GM21529 (cell line): ENCODE measurements at regions not wholly inside any gene's neighbourhood (a gene's known extent, or its start where the extent isn't known, plus 50 kb on each side); places are given as distances from the start of the nearest gene placed in this dataset.
"Not testable (repeated sequence)": the region's sequence is repeated elsewhere in the genome, so short reads cannot be mapped to it uniquely, and the experiment has no call there.

Experiments used
- ATAC-seq: cut with Tn5 transposase; IDR thresholded peaks from one replicate; pipeline ENCODE4 v1.9.1; 2021; ENCODE audit not compliant: unreplicated experiment

DNA sequence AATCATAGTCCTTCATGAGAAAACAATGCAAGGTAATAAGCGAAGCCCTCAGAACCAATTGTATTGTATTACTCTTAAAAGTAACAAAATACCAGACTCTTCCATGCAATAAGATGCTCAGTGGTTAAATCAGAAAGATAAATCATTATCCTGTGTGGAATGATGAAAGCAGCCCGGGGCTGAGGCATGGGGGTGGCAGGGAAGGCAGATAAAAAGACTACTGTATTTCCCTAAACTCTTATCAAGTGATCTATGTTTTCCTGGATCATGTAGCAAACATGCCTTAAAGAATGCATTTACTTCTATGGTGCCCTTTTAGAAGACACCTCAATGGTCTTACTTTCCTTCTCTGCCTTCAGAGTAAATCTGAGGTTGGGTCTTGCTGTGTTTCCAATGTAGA lies 105.6 kb upstream of the DAPK1 start:
- no peak for ATAC-seq

DNA sequence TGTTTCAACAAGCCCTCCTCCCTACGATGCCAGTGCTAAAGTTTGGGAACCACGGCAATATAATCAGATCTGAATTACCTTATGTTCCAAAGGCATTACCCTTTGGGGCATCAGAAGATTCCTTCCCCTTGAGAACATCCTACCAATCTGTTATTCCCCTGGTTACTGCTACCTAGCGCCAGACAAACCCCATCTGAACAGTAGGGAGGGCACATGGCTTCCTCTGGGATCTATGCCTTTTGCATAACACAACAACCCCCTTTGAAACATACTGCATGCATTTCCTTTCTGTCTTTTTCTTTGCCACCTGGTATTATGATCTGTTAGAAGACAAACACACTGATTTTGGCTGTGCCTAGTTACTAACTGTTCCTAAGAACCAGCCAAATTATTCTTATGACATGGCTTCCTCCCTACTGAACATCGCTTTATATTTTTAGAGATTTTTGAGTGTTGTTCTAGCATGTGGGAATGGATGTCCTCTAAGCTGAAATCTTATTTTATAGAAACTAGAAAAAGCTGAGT lies 103.9 kb upstream of the DAPK1 start:
- ATAC-seq, result no peak

DNA sequence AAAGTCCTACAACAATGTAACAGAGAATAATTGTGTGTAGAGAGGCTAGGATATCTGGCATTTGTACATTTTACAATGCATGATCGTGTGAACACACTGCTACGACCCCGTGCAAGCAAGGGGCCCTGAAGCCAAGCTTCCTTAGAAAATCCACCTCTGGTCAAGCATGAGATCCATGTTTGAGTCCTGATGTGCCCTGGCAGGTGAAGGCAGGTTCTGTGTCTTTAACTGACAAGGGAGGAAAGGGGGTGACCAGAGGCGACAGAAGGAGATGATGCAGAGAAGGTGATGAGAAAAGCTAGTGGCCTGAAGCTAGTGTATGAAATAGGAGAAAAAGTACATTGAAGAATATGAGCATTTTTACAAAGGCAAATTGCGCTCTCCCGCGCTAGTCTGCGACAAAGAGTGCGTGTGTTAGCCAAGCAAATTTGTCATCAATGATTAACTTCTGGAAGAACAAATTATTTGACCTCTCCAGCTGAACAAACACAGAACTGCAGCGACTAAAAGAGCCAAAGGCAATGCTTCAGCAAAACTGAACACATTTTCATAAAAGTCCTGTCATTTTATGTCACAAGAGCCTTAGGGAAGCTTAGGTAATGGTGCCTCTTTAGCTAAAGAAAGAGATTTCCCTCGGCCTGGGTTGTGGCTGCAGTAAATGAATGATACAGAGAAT lies 101.7 kb upstream of the DAPK1 start:
- ATAC-seq, result no peak

DNA sequence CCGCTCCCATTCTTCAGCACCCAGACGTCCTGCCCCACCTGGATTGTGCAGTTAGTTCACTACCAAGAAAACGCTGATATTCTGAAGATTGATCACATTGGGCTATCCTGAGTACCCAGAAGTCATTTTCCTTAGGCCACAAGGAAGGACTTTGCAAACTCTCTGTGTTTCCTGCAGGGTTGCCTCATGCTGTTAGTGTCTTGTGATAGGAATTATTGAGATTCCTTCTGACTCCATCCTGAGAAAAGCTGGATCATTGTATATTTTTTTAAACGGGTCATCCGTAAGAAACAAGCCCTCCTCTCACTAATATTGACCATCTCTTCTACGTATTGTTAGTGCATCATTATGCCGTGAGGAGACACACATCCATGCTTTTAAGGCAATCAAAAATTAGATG lies 96.0 kb upstream of the DAPK1 start:
- no peak for ATAC-seq

DNA sequence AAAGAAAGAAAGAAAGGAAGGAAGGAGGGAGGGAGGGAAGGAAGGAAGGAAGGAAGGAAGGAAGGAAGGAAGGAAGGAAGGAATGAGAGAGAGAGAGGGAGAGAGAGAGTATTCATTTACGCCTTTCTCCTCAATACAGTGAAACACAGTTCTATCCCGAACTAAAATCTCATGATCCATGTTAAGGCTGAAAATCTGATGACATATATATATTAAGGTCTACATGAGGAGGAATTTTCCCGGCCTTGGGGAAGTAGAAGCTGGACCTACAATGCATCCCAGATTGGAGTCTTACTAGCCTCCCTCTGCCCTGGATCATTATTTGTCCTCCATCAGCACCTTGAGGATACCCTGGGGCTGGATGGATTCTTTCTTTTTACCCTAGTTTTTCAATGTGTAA lies 95.1 kb upstream of the DAPK1 start:
- no peak for ATAC-seq

DNA sequence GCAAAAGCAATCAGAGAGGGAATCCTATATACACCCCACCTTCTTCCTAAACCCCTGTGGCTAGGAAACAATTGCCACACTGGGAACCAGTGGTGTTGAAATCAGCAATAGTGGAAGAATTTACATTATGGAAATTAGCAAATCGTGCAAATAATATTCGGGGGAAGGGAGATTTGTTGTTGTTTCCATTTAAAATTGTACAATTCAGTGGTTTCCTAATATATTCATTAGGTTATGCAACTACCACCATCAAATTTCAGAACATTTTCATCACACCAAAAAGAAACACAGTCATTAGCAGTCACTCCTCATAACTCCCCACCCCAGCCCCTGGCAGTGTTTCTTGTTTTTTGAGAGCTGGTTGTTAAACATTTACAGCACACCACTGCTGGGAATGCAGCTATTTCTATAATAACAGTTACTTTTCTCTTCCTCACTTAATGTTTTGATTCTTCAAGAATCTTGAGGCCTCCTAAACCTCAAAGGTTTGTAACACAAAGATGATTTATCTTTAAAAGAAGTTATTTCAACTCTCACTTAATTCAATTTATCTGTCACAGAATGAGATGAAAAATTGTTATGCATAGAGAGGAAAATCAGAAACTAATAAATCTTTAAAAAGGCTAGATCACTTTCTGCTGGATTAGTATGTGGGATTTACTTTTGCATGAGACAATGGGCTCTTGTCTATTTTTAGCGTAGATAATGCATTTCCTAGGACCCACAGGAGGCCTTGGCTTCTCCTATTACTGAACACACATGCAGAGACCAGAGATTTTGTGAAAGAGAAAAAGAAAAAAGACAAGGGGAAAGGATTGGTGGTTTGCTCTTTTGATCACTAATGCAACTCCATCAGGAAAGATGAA lies 91.8 kb upstream of the DAPK1 start:
- ATAC-seq, result no peak

DNA sequence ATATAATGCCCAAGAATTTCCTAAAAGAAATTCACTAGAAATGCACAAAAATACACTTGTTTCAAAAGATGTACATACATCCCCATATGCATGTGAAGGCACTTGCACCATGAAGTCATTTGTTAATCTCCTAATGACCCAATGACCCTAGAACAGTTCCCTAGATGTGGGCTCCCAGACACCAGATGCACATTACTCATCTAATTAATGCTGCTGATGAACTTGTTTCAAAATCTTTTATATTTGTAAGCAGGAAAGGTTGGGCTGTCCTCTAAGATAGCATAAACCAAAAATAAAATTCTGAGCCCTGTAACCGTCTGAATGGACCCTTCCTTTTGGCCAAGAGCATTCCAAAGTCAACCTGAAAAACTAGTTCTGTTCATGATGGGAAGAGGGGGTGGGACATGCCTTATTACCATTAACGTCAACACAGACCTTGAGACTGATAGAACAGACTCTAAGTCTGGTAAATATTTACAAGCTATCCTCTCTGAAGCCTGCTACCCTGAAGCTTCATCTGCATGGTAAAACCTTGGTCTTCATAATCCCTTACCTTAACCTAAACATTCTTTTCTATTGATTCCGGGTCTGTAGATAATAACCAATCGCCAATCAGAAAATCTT lies 91.0 kb upstream of the DAPK1 start:
- ATAC-seq, result no peak

DNA sequence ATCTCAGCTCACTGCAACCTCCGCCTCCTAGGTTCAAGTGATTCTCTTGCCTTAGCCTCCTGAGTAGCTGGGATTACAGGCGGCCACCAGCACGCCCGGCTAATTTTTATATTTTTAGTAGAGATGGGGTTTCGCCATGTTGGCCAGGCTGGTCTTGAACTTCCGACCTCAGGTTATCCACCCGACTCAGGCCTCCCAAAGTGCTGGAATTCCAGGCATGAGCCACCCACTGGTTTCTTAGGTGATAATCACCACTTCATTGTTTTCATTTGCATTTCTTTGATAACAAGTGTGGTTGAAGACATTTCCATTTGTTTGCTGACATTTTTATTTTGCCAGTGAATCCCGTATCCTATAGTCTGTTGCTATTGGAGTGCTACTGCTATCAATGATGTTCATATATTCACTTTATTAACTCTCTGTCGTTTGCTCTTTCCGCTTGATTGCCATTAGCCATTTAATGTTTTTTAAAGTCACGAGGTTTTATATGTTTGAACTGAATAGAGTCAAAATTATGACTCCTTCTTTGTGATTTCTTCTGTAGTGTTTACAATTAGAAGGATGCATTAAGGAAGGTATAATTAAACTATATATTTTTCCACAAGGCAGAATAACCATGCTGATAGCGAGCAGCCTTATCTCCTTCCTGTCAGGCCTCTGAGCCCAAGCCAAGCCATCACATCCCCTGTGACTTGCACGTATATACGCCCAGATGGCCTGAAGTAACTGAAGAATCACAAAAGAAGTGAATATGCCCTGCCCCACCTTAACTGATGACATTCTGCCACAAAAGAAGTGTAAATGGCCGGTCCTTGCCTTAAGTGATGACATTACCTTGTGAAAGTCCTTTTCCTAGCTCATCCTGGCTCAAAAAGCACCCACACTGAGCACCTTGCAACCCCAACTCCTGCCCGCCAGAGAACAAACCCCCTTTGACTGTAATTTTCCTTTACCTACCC lies 87.3 kb upstream of the DAPK1 start:
- ATAC-seq, result not testable (repeated sequence)

DNA sequence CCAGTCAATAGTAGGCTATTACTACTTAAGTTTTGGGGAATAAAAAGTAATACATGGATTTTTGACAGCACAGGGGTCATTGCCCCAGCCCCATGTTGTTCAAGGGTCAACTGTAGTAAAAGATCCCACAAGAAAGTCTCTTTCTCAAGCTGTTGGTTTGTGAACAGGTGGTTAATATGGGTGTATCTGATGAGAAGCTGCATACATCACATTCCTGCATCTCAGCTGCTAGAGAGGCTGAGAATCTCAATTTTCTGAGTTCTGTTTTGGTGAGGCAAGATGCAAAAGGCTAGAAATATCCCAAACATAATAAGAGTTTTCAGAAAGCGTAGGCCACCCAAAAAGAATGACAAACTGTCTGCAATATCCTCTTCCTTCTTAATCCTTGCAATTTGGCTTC lies 76.8 kb upstream of the DAPK1 start:
- no peak for ATAC-seq

DNA sequence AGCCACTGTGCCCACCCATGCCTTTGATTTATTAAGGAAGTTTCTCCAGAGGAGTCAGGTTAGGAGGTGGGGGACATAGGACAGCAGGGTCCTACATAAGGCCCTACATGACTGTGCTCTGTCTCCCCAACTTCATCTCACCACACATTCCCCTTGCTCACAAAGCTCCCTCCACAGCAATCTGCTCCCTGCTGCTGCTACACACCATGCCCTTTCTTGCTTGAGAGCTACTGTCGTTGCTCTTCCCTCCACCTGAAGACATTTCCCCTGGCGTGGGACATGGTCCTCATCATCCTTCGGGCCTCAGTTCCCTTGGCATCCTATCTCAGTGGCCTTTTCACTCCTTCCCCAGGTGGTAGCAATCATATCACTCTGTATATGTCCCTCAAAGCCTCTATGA lies 75.9 kb upstream of the DAPK1 start:
- no peak for ATAC-seq

DNA sequence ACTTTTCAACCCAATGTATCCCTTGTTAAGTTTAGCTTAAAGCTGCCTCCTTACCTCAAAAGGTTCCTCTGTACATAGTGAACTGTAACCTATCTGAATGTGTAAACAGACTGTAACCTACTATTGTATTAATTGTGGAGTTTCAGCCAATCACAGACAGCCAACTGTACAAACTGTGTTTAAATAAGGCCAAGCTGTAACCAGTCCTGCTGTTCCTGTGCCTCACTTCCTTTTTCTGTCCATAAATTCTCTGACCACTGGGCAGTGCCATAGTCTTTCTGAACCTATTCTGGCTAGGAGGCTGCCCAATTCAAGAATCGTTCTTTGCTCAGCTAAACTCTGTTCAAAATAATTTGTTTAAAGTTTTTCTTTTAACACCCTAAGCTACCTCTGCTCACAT lies 74.7 kb upstream of the DAPK1 start:
- ATAC-seq, result no peak

DNA sequence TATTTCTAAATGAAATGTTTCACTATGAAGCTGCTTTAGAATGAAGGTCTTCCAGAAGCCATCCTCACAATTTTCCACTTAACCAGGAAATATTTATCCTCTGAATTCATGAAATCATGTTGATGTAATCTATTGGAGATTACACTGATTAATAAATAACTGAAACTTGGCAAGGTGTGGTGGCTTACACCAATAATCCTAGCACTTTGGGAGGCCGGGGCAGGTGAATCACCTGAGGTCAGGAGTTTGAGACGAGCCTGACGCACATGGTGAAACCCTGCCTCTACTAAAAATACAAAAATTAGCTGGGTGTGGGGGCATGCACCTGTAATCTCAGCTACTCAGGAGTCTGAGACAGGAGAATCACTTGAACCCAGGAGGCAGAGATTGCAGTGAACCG lies 73.8 kb upstream of the DAPK1 start:
- ATAC-seq, result not testable (repeated sequence)

DNA sequence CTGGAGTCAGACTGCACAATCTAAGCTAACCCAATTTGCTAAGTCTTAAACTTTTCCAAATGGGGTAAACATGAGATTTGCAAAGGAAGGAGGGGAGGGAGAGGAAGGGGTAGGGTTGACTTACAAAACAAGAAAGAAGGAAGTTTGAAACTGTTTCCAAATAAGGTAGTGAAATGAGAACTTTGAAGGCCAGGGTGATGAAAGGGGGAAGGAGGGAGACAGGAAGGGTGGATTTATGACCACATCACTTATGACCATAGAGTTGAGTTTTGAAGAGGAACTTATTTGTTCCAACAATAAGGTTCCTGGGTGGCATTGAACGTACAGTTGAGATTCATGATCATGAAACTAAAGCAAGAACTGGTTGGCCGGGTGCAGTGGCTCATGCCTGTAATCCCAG lies 72.5 kb upstream of the DAPK1 start:
- no peak for ATAC-seq

DNA sequence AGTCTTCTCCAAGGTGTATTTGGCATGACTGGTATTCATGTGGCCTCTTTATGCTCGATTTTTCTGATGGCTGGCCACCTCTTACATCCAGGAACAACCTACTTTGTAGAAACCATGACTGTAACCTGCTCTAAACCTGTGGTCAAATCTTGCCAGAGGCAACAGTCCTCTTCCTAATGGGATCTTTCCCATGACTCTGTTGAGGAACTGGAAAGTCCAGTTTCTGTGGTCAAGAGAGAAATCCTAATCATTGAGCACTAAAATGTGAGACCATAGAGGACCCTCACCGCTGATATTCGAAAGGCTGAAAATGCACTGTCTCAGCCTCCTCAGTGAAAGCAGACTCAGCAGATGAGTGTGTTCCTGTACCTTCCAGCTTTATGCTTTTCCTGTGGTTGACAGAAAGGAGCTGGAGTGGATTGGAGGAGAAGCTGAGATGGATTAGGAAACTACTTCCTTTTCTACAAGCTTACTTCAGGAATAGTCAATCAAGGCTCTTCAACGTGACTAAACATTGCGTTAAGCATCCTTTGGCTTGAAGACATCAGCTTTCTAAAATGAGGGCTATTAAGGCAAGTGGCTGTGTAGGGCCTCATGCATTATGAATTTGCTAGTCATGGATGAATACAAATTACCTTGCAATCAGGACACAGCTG lies 69.7 kb upstream of the DAPK1 start:
- no peak for ATAC-seq

DNA sequence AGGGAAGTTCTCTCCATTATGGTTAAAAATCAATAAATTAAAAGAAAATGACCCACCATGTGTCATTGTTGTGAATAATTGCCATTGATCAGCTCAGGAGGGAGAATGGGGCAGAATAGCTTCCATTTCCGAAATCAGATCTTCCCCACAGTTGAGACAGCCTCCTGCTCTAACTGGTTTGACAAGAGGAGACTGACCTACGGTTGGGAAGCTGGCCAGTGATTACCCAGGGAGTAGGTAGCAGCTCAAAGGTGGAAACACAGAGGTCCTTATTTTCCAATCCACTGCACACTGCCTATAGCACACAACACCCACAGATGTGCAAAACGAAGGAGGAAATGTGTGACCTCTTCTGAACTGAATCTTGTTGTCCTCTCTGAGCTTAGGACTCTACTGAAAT lies 69.0 kb upstream of the DAPK1 start:
- no peak for ATAC-seq

DNA sequence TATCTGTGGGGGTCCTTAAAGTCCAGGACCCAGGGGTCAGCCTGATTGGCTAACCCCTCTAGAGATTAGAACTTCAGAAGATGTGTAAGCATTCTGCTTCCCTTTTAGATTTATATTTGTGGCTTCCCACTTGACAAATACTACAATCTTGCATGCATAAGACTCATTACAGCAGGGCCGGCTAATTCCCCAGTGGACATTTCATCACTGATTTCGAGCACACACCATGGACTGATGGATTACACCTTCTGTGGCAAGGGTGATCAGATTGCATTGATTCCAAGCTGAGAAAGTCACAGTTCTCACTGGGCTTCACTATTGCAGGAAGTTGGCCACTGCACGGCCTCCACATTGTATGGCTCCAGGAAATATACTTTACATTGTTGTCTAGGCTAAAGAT lies 65.8 kb upstream of the DAPK1 start:
- no peak for ATAC-seq

DNA sequence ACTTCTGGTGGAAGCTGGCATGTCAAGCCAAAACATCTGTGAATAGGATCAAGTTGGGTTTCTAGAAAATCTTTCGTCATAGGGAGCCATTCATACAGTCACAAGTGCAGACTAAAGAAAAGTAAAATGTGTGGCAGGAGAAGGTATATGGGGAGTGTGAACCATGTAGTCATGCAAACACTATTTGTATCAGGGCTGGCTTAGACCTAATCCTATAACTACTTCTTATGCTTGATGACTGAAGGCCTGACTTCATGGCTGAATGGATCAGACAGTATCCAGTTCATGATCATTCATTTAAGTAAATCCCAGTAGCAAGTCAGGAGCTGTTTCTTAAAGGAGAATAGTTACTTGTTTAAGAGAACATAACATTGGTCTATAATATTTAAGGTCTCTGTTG lies 63.8 kb upstream of the DAPK1 start:
- no peak for ATAC-seq

DNA sequence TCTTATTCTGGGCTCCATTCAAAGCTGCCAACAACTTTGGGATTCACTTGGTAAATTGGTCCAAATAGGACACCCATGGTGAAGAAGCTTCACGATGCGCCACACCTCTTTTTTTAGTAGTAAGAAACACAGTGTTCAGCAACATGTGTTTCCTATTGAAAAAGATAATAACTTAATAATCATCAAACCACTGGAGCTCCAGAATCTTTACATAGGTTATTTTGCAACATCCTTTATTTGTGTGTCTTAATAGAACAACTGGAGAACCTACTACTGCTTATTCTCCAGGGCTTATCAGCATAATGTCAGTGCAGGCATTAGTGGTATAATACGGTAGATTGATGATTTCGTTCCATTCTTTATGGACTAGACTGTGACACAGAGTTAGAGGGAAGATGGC lies 63.3 kb upstream of the DAPK1 start:
- ATAC-seq, result no peak

DNA sequence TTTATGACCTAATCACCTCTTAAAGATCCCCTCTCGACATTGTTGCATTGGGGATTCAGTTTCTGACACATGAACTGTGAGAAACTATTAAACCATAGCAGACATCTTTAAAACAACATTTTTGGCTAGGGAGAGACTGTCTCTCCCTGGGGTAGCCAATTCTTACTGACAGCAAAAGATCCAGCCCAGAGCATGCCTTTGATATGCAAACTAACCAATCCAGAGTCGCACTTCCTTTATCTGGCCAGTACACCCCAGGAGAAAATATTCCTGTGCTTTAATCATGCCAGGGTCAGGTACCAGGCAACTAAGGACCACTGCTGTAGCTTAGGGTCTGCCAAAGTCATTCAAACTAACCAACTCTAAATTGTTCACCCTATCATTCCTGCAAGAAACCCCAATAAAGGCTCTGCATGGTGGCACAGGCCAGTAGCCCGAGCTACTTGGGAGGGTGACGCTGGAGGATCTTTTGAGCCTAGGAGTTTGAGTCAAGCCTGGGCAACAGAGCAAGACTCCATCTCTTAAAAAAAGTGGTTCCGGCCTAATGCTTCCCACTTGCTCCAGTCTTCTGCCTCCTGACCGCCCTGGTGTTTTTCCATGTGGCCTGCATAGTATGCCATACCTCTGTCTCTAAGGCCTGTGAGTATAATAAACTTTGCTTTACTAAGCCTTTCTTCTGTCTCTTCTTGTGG lies 62.3 kb upstream of the DAPK1 start:
- ATAC-seq, result no peak

DNA sequence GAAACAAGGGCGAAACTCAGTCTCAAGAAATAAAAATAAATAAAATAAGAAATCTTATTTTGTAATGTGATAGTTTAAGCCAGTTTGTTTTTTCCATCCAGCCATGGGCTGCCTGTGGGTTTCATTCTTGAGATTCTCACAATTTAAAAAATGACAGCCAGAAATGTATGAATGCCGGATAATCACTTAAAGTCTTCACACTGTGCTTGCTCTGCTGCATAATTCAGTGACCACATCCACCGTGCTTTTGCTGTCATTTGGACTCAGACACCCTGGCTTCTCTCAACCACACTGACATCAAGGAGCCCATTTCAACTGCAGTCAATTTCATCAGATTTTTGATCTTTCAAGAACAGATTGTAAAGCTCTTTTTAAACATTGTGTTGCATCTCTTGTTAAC lies 61.0 kb upstream of the DAPK1 start:
- no peak for ATAC-seq
